ENCODE measurements at regions not wholly inside any gene's neighbourhood (a gene's known extent, or its start where the extent isn't known, plus 50 kb on each side); places are given as distances from the start of the nearest gene placed in this dataset.

DNA sequence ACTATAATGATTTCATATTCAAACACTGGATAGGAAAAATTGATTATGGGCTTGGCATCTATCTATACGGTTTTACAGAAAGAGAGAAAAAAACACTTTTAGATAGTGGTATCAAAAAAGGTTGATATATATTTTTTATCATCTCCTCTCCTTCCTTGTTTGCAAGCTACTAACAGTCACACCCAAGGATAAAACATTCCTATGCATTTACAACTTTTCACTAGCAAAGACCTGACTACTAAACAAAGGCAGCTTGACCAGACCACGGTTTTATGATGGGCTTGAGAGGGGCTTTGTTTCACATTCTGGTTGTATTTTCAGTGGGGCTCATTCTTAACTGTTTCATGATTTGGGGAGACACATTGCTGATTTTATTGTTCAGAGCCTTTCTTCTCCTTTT is 477.6 kb upstream of the CITED2 start:
- DNase-seq (ENCODE audit: low read depth) = no peak

DNA sequence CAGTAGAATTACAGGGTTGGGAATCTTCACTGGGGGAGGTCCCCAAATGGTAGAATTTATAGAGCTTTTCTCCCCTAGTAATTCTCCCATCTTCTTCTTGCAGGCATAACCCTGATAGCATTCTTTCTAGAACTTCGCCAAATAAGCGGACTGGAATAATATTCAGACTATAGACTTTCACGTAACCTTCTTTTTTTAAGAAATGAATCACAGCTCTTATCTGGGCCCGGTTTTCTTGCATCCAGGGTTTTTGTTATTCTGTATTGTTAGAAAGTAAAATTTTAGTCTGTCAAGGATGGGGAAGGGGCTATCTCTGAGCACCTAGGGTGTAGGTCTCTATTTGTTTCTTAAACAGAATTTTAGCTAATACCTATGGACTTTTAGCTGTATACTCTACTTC is 476.8 kb upstream of the CITED2 start:
- no peak for DNase-seq (ENCODE audit: low read depth)

DNA sequence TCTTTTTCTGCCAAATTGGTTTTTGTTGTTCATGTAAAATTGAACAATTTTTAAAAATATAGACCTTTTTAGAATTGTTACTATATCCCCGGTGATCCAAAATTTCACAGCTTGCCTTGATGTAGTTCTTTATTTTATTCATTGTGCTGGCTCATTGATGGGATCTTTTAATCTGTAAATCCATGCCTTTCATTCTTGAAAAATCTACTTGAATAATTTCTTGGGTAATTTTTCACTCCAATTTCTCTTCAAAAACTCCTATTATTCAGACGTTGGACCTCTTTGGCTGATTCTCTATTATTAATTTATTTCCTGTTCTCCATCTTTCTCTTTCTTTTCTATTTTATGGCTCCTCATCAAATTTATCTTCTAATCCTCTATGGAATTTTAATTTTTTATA is 476.1 kb upstream of the CITED2 start:
- DNase-seq (ENCODE audit: low read depth) = no peak

DNA sequence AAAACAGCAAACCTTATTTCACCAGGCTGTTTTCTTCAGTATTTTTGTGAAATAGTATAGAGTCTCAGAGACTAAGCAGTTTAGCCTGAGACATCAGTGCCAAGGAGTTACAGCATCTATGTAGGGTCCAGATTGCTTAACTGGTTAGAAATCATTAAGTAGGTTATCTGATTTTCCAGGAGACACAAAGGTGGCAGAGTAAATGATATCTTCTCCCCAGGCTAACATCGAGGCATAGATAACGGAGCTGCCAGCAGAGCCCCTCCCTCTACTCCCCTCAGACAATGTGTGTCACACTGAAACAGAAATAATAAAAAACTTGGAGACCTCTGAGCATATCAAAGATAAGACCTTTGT is 473.0 kb upstream of the CITED2 start:
- DNase-seq (ENCODE audit: low read depth) = no peak

DNA sequence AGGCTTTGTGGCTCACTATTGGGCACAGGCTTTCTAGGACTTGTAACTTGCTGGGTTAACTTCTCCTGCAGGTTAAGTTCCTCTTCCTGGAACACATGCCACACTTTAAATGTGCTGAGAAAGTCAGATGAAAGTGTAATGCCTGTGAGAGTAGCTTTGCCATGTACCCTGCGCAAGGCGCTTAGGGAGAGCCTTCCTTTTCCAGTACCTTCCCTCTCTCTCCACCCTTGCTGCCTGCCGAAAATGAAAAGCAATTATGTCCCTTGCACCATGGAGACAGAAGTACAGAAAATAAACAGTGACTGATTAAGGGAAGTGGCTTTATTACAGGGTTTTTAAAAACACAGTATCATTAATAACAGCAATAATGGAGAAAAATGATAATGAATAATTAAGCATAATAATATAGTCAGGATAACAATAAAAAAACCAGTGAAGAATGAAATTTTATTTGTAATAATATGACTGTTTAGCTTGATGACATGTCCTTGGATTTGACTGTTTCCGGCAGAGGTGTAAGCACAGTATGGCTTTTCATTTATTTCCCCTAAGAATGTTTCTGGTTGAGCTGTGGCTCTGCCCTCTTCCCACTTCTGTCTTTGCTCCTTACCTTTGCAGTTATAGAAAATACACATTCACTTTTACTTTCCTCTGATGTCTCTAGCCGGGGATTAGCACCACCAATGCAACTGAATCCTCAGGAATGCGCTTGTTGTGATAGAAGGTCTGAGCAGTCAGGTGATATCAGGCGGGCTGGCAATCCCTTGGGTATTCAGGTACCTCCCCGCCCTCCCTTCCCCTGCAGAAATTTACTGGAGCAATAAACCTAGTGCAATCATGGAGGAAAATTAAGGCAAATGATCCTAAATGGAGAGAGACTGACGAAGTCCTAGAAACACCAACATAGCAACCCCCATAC is 472.3 kb upstream of the CITED2 start:
- DNase-seq (ENCODE audit: low read depth) = no peak

DNA sequence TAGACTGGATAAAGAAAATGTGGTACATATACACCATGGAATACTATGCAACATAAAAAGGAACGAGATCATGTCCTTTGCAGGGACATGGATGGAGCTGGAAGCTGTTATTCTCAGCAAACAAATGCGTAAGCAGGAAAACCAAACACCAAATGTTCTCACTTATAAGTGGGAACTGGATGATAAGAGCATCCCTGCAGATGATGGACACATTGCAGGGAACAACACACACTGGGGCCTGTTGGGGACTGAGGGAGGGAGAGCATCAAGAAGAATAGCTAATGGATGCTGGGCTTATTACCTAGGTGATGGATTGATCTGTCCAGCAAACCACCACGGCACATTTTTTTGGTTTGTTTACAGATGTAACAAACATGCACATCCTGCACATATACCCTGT is 470.5 kb upstream of the CITED2 start:
- no peak for DNase-seq (ENCODE audit: low read depth)

DNA sequence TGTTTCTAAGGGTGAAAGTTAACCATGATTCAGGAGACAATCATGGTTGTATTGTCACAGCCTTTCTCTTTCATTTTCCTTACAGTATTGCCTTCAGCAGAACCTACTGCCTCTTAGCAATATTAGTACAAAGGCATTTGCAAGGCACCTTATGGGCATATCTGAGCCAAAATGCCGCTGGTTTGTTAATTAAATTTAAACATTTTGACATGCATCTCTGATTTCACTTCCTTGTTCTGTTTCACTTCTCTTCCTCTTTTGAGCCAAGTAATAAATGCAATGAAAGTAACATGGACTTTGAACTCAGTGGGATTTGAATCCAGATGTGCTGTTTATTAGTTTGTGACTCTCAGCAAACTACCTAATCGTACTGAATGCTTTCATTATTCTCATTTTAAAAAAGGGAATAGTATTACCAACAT is 467.4 kb upstream of the CITED2 start:
- no peak for DNase-seq (ENCODE audit: low read depth)

DNA sequence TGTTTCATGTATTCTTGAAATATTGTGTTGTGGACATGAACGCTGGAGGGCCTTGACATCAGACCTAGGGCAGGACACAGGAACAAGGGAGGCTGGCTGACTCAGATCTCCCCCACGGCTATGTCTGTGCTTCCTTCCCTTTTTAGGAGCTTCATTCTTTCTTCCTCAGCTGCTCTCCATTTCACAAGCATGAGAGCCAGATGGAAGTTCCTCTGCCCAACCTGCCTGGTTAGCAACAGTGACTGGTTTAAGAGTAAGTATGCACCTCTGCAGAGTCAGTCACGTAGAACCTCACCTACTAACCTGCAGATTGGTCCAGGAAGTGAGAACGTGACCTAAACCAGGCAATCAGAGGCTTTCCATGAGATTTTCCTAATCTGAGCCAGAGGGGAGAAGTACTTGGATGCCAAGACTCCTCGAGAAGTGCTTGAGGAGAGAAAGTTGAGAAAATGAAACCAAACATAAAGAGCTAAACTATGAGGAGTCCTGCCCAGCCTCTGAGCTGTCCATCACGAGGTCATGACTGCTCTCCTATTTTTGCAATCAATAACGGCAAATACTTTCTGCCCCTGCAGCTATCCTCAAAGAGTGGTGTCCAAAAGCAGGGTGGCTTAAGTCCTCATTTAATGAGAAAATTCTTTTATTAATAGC is 465.2 kb upstream of the CITED2 start:
- no peak for DNase-seq (ENCODE audit: low read depth)

DNA sequence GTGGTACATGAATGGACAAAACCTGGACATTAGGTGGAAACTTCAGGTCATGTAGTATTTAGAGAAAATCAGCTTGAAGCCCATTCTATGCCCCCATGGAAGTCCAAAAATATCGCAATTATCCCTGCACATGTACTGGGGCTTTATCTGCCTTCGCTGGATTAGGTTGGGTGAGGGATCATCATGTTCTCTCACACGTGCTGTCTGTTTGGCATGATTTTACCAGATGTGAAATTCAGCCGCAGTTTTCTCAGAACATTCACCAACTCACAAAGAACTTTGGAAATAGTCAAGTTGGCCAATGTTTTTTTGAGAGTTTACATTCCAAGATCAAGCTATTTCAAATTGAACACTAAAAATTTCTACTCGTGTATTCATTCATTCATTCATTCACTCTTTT is 459.8 kb upstream of the CITED2 start:
- no peak for DNase-seq (ENCODE audit: low read depth)

DNA sequence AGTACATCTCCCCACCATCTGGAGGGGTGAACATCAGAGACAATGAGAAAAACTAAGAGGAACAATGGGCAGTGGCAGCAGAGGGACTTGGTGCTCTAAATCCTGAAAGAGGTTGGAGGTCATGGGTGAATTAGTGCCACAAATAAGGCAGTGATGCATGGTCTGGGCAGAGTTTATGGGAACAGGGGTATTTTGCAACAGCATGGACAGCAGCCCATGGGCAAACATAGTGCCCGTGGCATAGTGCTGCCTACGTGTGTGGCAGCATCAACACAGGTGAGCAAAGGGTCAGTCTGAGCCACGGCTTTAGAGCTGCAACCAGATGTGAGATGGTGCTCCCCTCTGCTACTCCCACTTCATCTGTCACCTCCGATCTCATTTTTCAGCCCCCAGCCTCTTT is 459.1 kb upstream of the CITED2 start:
- DNase-seq (ENCODE audit: low read depth) = no peak

DNA sequence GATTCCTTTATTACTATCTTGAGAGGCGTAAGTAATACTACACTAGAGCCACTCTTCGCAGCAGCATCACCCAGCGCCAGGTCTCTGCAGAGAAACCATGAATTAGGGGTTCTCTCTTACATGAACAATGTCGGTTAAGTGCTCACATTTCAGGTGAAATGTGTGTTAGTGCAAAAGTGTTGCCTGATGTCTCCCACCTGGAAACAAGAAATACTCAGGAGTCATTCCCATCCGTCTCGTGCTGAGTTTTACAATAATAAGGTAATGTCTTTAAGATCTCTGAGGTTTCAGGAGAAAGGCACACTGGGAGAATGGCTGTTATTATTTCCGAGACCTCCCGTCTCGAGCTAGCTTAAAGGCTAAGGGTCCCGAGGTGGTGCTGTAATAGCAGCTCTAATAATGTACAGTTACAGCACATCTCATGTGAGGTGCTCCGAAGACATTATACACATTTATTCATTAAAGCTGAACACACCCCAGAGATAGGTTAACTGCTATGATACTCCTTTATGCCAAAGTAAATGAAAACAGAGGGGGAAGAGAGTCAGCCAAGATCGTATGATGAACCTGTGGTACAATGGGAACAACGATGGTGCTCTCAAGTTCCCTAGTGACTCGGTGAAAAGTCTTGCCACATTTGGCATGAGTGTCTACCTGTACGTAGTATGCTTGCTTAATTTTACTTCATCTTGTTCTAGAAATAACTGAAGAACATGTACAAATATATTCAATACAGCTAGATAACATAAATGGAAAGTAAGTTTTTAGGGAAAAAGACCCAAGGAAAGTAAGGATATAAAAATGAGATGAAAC is 458.3 kb upstream of the CITED2 start:
- no peak for DNase-seq (ENCODE audit: low read depth)

DNA sequence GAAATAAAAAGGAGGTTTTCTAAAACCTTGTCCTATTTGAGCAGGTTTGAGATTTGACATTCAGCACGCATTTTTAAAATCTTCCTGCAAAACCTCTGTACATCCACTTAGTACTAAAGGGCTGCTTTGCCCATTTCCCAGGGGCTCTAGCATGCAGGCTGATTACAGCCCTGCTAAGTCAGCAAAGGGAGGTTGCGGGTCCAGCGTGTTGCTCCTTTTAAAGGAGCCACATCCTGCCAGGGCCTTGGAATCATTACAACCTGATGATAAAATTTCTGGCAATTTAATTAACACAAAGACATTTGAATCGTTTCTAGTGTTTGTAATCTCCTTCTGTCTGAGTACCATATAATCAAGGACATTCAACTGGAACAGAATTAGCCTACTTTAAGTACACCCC is 455.1 kb upstream of the CITED2 start:
- no peak for DNase-seq (ENCODE audit: low read depth)

DNA sequence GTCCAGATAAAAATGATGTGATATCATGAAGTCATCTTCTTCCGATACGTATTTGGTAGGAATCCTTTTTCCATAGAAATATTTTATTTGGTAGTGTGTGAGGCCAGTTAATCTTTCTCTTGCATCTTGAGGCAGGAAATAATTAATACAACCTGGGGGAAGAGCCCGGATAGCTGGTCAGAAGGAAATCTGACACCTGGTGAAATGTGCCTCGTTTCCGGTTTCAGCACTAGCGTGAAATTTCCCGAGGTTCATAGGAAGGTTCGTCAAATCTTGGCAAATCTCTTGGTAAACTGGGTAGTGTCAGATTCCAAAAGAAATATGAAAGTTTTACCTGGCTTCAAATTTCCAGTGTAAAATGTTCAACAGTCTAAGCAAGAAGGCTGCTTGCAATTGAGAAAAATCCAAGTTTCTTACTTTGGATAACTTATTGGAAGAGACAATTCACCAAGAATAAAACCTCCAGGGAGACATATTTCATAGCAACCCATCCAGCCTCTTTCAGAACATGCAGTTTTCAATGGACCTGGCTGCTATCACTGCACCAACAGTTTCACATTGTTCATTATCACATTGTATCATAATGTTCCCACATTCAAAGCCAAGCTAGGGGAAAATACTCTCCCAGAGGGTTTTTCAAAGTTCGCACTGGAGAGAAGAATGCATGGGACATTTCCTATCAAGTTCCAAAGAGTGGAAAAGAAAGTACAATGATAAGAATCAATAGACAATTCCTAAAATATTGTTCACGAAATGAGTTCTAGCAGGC is 454.5 kb upstream of the CITED2 start:
- DNase-seq (ENCODE audit: low read depth) = no peak

DNA sequence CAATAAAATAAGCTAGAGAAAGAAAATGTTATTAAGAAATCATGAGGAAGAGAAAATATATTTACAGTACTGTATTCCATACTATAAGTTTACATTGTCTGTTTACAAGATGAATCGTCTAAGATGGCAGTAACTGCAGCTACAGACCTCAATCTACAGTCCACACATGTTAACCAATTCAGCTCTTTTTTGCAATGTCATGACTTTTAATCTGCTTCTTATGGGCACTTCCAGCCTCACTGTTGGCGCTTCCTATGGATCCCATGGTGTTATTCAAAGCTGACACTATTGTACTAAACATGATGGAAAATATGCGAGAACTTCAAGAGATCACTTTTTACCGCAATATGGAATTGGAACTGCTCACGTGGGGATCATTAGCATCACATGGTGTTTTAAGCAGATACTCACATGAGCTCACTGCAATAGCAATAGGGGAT is 451.5 kb upstream of the CITED2 start:
- no peak for DNase-seq (ENCODE audit: low read depth)

DNA sequence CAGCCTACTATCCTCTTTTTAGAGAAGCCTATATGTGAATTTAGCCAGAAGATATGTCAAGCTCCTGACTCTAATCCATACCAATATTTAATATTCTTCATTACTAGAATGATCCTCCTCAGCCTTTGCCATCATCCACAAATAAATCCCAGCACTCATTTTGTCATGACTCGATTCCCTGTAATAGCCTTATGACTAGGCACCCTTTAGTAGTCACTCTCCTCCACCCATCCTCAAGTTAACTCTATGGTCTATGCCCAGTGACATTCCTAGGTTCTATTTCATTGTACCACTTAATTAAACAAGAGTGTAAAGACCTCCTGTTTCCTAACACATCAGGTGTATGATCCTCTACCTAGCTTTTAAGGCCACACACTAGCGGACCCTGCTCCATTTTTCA is 450.4 kb upstream of the CITED2 start:
- no peak for DNase-seq (ENCODE audit: low read depth)

DNA sequence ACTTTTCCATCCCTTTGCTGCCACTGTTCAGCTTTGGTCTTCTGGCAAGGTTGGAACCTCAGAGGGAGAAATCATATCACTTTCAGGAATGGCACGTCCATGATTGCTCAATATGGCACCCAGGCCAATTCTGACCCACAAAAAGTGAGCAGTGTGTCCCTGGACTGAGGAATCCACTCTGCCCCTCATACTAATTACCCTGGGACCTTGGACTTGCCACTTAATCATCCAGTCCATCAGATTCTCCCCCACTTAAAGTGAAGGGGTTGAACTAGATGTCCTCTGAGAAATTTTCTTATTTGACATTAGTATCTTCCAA is 449.3 kb upstream of the CITED2 start:
- DNase-seq (ENCODE audit: low read depth) = no peak

DNA sequence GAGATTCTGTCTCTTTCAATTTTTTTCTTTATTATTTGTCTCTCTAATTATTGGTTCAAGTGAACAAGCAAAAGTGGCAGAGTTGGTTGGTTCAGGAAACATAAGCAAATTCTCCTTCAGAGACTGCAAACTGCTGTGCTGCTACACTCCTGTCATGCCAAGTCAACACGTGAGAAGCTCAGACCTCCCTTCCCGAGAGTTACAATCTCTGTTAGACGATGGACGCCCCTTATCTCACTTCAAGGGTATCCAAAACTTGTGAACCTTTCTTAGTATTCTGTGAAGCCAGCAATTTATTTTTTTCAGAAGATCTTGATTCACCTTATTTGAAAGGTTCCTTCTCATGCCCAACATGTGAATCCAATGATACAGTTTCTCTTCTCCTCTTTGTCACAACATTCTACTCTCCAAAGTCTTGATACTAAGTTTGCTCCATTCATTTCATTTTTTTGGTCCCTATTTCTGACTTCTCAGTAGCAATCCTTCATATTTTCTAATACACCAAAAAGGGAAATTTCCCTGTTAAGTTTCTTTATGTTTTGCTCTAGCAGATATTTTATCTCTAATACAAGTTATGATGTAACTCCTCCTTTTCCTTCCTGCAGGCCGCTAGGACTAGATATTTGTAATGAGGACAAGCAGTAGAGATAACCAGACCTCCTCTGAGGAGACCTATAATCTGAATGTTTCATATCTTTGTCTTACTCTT is 448.8 kb upstream of the CITED2 start:
- DNase-seq (ENCODE audit: low read depth) = no peak

DNA sequence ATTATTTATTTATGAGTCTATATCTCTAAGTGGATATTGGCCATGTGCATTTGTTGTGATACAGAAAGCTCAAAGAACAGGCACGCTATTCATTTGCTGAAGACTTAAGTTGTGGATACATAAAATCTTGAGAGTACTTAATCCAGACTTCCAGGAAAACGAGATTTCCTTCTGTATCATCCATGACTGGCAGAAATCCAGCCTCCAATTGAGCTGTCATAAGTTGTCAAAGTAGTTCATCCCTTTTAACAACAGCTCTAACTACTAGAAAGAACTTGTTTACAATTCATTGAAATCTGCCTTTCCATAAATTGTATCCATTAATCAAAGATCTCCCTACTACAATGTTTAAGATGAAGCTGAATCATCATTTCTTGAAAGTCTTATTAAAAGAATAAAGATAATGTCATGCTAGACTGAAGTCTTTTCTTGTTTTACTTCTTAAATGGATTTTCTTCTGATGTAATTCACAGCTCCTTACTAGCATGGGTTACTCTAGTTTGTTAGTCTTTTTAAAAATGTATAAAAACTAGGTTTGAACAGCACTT is 447.3 kb upstream of the CITED2 start:
- no peak for DNase-seq (ENCODE audit: low read depth)

DNA sequence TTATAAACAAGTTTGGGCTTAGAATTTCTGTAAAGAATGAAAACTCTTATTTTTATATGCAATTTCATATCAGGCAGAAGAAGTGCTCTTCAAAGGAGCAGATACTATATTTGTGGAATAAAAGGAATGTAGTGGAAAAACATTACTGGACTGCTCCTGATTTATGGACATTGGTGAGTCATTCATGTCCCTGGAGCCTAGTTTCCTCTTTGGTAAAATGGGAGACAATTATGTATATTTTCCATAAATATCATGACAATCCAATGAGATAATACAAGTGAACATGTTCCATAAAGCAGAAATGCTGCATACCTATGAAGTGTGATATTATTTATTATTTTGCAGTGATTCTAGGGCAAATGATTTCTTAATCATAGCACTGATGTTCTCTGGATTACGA is 445.8 kb upstream of the CITED2 start:
- DNase-seq (ENCODE audit: low read depth) = no peak

DNA sequence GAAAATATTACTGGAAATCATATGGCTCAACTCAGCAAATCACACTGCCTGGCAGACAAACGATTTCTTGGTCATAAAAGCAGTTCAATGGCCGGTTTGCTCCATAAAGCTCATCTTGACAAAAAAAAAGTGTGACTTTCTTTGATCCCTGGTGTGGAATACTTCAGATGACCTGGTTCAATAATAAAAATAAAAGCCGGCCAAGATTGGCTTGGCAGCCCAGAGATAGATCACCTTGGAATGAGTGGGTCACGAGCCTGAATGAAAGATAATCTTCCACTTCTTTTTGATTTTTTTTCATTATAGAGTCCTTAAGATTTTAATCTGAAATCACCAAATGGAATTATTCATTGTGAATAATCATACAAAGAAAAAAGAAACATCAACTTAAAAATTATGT is 445.3 kb upstream of the CITED2 start:
- DNase-seq (ENCODE audit: low read depth) = no peak

DNA sequence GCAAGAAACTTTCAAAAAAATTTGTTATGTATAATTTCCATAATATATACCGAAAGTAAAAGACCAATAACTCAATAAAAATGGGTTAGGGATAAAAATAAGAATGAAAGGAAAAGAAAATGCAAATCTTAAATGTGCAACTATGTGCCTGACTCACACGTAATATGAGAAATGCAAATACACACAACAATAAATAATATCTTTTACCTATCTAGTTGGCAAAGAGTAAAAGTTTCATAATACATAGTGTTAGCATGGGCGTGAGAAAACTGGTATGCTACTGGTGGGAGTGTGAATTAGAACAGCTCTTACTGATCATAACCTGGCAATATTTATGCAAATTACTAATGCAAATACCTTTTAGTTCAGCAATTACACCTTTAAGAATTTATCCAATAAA is 438.5 kb upstream of the CITED2 start:
- no peak for DNase-seq (ENCODE audit: low read depth)
